HCT116 (cell line): ENCODE measurements at regions not wholly inside any gene's neighbourhood (a gene's known extent, or its start where the extent isn't known, plus 50 kb on each side); places are given as distances from the start of the nearest gene placed in this dataset.

Experiments used
- ATAC-seq: fragments of 200-7000 bp; cut with Tn5 transposase; 2 replicates; pipeline ENCODE4 v1.9.1; 2020; ENCODE audit warnings: mild to moderate bottlenecking, moderate library complexity
- BruUV-seq: library from RNA; stranded (reverse); fragments of 400-500 nt; replicated peaks from 2 replicates; lab custom pipeline; 2021; lab: Mats Ljungman, UMichigan
- CTCF ChIA-PET: fragments of 300-600 bp; sonication (Branson Sonifier 250); formaldehyde crosslinking; loops from one replicate; lab custom pipeline; 2021; ENCODE audit warnings: antibody characterized with exemption; lab: Charles Lee
- POLR2A ChIA-PET: fragments of 300-600, 350-600 bp; sonication (Branson Sonifier 250); formaldehyde crosslinking; loops from one replicate; lab custom pipeline; 2021; ENCODE audit warnings: antibody characterized with exemption; lab: Charles Lee
- RAD21 ChIA-PET, 2 experiments: fragments of 300-600 bp; sonication (Branson Sonifier 250); formaldehyde crosslinking; loops; one replicate each; lab custom pipeline; 2023; ENCODE audit warnings: low total read pairs in 2 of 2; ENCODE audit not compliant: uncharacterized antibody in 2 of 2, unreplicated experiment in 2 of 2, low non-redundant PET in 1 of 2; lab: Charles Lee
- DNase-seq: peaks from one replicate; pipeline ENCODE4 v3.0.0-alpha.2; 2010; ENCODE audit warnings: low read depth, low spot score
- H2AFZ ChIP-seq: fragments of 200-600 bp; shearing (Covaris generic), sonication (generic); 2 replicates; pipeline ENCODE4 v1.6.1; 2017; ENCODE audit warnings: low read depth, mixed run types, mixed read lengths, antibody characterized with exemption, low read length; ENCODE audit not compliant: poor library complexity, severe bottlenecking
- H3K27ac ChIP-seq: 2 replicates; pipeline ENCODE4 v1.5.1; 2012; ENCODE audit warnings: low read depth, low read length
- H3K27me3 ChIP-seq: fragments of 200-600 bp; sonication (generic); 2 replicates; pipeline ENCODE4 v1.6.1; 2016; ENCODE audit warnings: mixed run types, low read length, mixed read lengths; ENCODE audit not compliant: insufficient read depth
- H3K36me3 ChIP-seq, 2 experiments: fragments of 200-500 bp in 1 of 2; fragments of 200-600 bp in 1 of 2; sonication (Bioruptor generic) in 1 of 2; sonication (generic) in 1 of 2; 2 replicates each; pipeline versions ENCODE4 v1.5.1 to v1.6.1; 2014 to 2016; ENCODE audit warnings: low read length in 2 of 2, inconsistent platforms in 1 of 2, mixed read lengths in 1 of 2, mixed run types in 1 of 2; ENCODE audit not compliant: insufficient read depth in 2 of 2, control insufficient read depth in 1 of 2
- H3K4me1 ChIP-seq, 2 experiments: fragments of 200-600 bp in 1 of 2; sonication (generic) in 1 of 2; 2 replicates each; pipeline versions ENCODE4 v1.5.1 to v1.6.1; 2012 to 2017; ENCODE audit warnings: low read length in 2 of 2, inconsistent platforms in 1 of 2, mild to moderate bottlenecking in 1 of 2, mixed read lengths in 1 of 2, mixed run types in 1 of 2, moderate library complexity in 1 of 2; ENCODE audit not compliant: insufficient read depth in 2 of 2, control insufficient read depth in 1 of 2
- H3K4me2 ChIP-seq: fragments of 200-600 bp; sonication (generic); 2 replicates; pipeline ENCODE4 v1.6.1; 2017; ENCODE audit warnings: mixed run types, low read length, mixed read lengths
- H3K4me3 ChIP-seq, 2 experiments: fragments of 200-600 bp in 1 of 2; sonication (generic) in 1 of 2; replicated peaks in 1 of 2; 2 replicates each; pipeline ENCODE4 v1.5.1; 2011 to 2016; ENCODE audit warnings: low read length in 2 of 2, control low read depth in 1 of 2, low read depth in 1 of 2, mild to moderate bottlenecking in 1 of 2, mixed read lengths in 1 of 2, mixed run types in 1 of 2
- H3K79me2 ChIP-seq: fragments of 200-600 bp; sonication (generic); 2 replicates; pipeline ENCODE4 v1.6.1; 2017; ENCODE audit warnings: mild to moderate bottlenecking, mixed run types, low read length, moderate library complexity, mixed read lengths; ENCODE audit not compliant: insufficient read depth
- H3K9ac ChIP-seq: fragments of 200-600 bp; sonication (generic); 2 replicates; pipeline ENCODE4 v1.6.1; 2016; ENCODE audit warnings: low read length, mixed read lengths
- H3K9me2 ChIP-seq: fragments of 200-600 bp; sonication (generic), shearing (Covaris generic); 2 replicates; pipeline ENCODE4 v1.6.1; 2017; ENCODE audit warnings: mixed run types, mild to moderate bottlenecking, moderate library complexity; ENCODE audit not compliant: insufficient read depth
- H3K9me3 ChIP-seq, 2 experiments: fragments of 200-500 bp in 1 of 2; fragments of 200-600 bp in 1 of 2; sonication (Bioruptor generic) in 1 of 2; sonication (generic) in 1 of 2; 2 replicates each; pipeline ENCODE4 v1.6.1; 2014 to 2017; ENCODE audit warnings: low read length in 2 of 2, mixed read lengths in 2 of 2, inconsistent platforms in 1 of 2, low read depth in 1 of 2, mild to moderate bottlenecking in 1 of 2, mixed run types in 1 of 2, moderate library complexity in 1 of 2; ENCODE audit not compliant: control insufficient read depth in 1 of 2, insufficient read depth in 1 of 2
- H4K20me1 ChIP-seq: fragments of 200-600 bp; sonication (generic), shearing (Covaris generic); 2 replicates; pipeline ENCODE4 v1.6.1; 2017; ENCODE audit warnings: mixed run types, mild to moderate bottlenecking, moderate library complexity; ENCODE audit not compliant: insufficient read depth
- ATF3 ChIP-seq: IDR thresholded peaks from 2 replicates; pipeline ENCODE4 v1.6.1; 2012
- CBX3 ChIP-seq: IDR thresholded peaks from 2 replicates; pipeline ENCODE4 v1.6.1; 2012; ENCODE audit warnings: low read depth
- CEBPB ChIP-seq: IDR thresholded peaks from 2 replicates; pipeline ENCODE4 v1.6.1; 2012; ENCODE audit warnings: low read depth
- CTCF ChIP-seq, 3 experiments: fragments of 200-600 bp in 1 of 3; sonication (generic) in 1 of 3; IDR thresholded peaks in 2 of 3; conservative IDR thresholded peaks in 1 of 3; 2 replicates each; pipeline ENCODE4 v1.5.1; 2012 to 2017; ENCODE audit warnings: low read depth in 2 of 3, low read length in 2 of 3, antibody characterized with exemption in 1 of 3, borderline replicate concordance in 1 of 3, control low read depth in 1 of 3, mild to moderate bottlenecking in 1 of 3, mixed read lengths in 1 of 3, mixed run types in 1 of 3, moderate library complexity in 1 of 3; ENCODE audit not compliant: insufficient read depth in 1 of 3
- EGR1 ChIP-seq: IDR thresholded peaks from 2 replicates; pipeline ENCODE4 v1.6.1; 2012; ENCODE audit warnings: low read depth
- ELF1 ChIP-seq: IDR thresholded peaks from 2 replicates; pipeline ENCODE4 v1.6.1; 2012; ENCODE audit warnings: low read depth, borderline replicate concordance
- POLR2AphosphoS5 ChIP-seq: IDR thresholded peaks from 2 replicates; pipeline ENCODE4 v1.6.1; 2011; ENCODE audit warnings: mild to moderate bottlenecking, low read depth, low read length, moderate library complexity
- RAD21 ChIP-seq: IDR thresholded peaks from 2 replicates; pipeline ENCODE4 v1.6.1; 2012; ENCODE audit warnings: low read depth, mild to moderate bottlenecking
- SIN3A ChIP-seq: IDR thresholded peaks from 2 replicates; pipeline ENCODE4 v1.6.1; 2012; ENCODE audit warnings: low read depth
- YY1 ChIP-seq: IDR thresholded peaks from 2 replicates; pipeline ENCODE4 v1.6.1; 2011; ENCODE audit warnings: low read length, low read depth, moderate library complexity, mild to moderate bottlenecking; ENCODE audit not compliant: insufficient replicate concordance; ENCODE audit errors: extremely low read depth
- ZBTB33 ChIP-seq: IDR thresholded peaks from 2 replicates; pipeline ENCODE4 v1.6.1; 2011; ENCODE audit warnings: mild to moderate bottlenecking, low read length, moderate library complexity; ENCODE audit not compliant: insufficient replicate concordance; ENCODE audit errors: extremely low read depth
- ZFX ChIP-seq: fragments of 450-650 bp; IDR thresholded peaks from 2 replicates; pipeline ENCODE4 v1.6.1; 2017
- ZNF274 ChIP-seq: fragments of 200-500 bp; sonication (Bioruptor generic); IDR thresholded peaks from 2 replicates; pipeline ENCODE4 v1.6.1; 2014; ENCODE audit warnings: mild to moderate bottlenecking, low read depth, low read length, inconsistent platforms
- intact Hi-C: fragments of 100-400 bp; cut with micrococcal nuclease; formaldehyde crosslinking; loops from 2 replicates; pipeline ENCODE4 v1.10.0; 2022

- no TSS peak for BruUV-seq
- Histone ChIP-seq H4K20me1 (no peaks in the 10 kb centered on the region), H3K4me3 (no peak overlapping the region), H3K27me3 (0 out of 2 replicates have a peak, but pooled peaks cover 3% of the 10 kb centered on the region), H3K27ac (no peak overlapping the region), H3K9me2 (no peaks in the 10 kb centered on the region), H3K79me2 (no peaks in the 10 kb centered on the region), H3K4me1 (no peaks in the 10 kb centered on the region), H3K9ac (no peak overlapping the region), H2AFZ (no peak overlapping the region), H3K36me3 (no peaks in the 10 kb centered on the region), H3K9me3 (no peaks in the 10 kb centered on the region)
- DNase-seq (no peak), ATAC-seq (no peak)
- ChIA-PET CTCF (no interaction called here), RAD21 (no interaction called here)
- TF ChIP-seq ELF1 (no peak), ZNF274 (no peak), RAD21 (no peak), ATF3 (no peak), EGR1 (no peak), CTCF (IDR thresholded peaks at IDR 0.05 in 2 of 3, conservative IDR thresholded peaks at IDR 0.05 in 1 of 3; ENCODE audit: borderline replicate concordance in 1 of 3, insufficient read depth in 1 of 3, low read depth in 2 of 3, low read length in 2 of 3) (no peak), POLR2AphosphoS5 (no peak), CBX3 (no peak), YY1 (no peak), SIN3A (no peak), CEBPB (no peak), ZFX (no peak), ZBTB33 (no peak)
- TF ChIP-seq, all 23 proteins: peak for 0
- no peak overlapping the region for H3K4me2 ChIP-seq
- POLR2A ChIA-PET, result no interaction called here
- intact Hi-C loops, result no loop called here
Observed at GRCh38 chr11:22478169-22478568, 140.0 kb downstream of the SLC17A6 start.
